Hepatocyte (in vitro differentiated cells): ENCODE measurements at regions not wholly inside any gene's neighbourhood (a gene's known extent, or its start where the extent isn't known, plus 50 kb on each side); places are given as distances from the start of the nearest gene placed in this dataset.

Experiments
- DNase-seq: peaks from one replicate; pipeline ENCODE4 v3.0.0-alpha.2; 2016; ENCODE audit warnings: low spot score
- H2AFZ ChIP-seq: fragments of 200-600 bp; sonication (generic); 2 replicates; pipeline ENCODE4 v1.6.0; 2016; ENCODE audit warnings: antibody characterized with exemption, mild to moderate bottlenecking
- H3K27ac ChIP-seq: fragments of 200-600 bp; sonication (generic); 2 replicates; pipeline ENCODE4 v1.5.1; 2016; ENCODE audit warnings: mild to moderate bottlenecking
- H3K27me3 ChIP-seq: fragments of 200-600 bp; sonication (generic); 2 replicates; pipeline ENCODE4 v1.6.1; 2016
- H3K36me3 ChIP-seq: fragments of 200-600 bp; sonication (generic); replicated peaks from 2 replicates; pipeline ENCODE4 v1.5.1; 2016; ENCODE audit warnings: low read depth; ENCODE audit not compliant: insufficient read depth
- H3K4me1 ChIP-seq: fragments of 200-600 bp; sonication (generic); 2 replicates; pipeline ENCODE4 v1.5.1; 2016; ENCODE audit warnings: mild to moderate bottlenecking, moderate library complexity; ENCODE audit not compliant: insufficient read depth
- H3K4me2 ChIP-seq: fragments of 200-600 bp; sonication (generic); 2 replicates; pipeline ENCODE4 v1.6.0; 2016
- H3K4me3 ChIP-seq: fragments of 200-600 bp; sonication (generic); 2 replicates; pipeline ENCODE4 v1.5.1; 2016; ENCODE audit warnings: mild to moderate bottlenecking
- H3K79me2 ChIP-seq: fragments of 200-600 bp; sonication (generic); 2 replicates; pipeline ENCODE4 v1.6.0; 2017; ENCODE audit warnings: mild to moderate bottlenecking
- H3K9me2 ChIP-seq: fragments of 200-600 bp; sonication (generic); replicated peaks from 2 replicates; pipeline ENCODE4 v1.6.0; 2017; ENCODE audit warnings: mild to moderate bottlenecking; ENCODE audit not compliant: insufficient read depth
- H3K9me3 ChIP-seq: fragments of 200-600 bp; sonication (generic); 2 replicates; pipeline ENCODE4 v1.5.1; 2016; ENCODE audit warnings: low read depth, mild to moderate bottlenecking
- H4K20me1 ChIP-seq: fragments of 200-600 bp; sonication (generic); 2 replicates; pipeline ENCODE4 v1.6.0; 2016; ENCODE audit warnings: mild to moderate bottlenecking; ENCODE audit not compliant: insufficient read depth, poor library complexity, severe bottlenecking
- CTCF ChIP-seq: fragments of 200-600 bp; sonication (generic); IDR thresholded peaks from 2 replicates; pipeline ENCODE4 v1.5.1; 2016; ENCODE audit warnings: antibody characterized with exemption, mild to moderate bottlenecking; ENCODE audit not compliant: poor library complexity
- EZH2 ChIP-seq: fragments of 200-600 bp; sonication (generic); IDR thresholded peaks from 2 replicates; pipeline ENCODE4 v1.6.1; 2016; ENCODE audit warnings: antibody characterized with exemption, mild to moderate bottlenecking, borderline replicate concordance
- EZH2phosphoT487 ChIP-seq: fragments of 200-600 bp; sonication (generic); IDR thresholded peaks from one replicate; pipeline ENCODE4 v1.6.1; 2018; ENCODE audit warnings: antibody characterized with exemption, mild to moderate bottlenecking, low read depth, moderate library complexity; ENCODE audit not compliant: unreplicated experiment, severe bottlenecking
- WGBS: methylation state at CpG from one replicate; pipeline ENCODE4 v1.1.6; 2016; ENCODE audit warnings: low lambda C conversion rate; ENCODE audit errors: missing lambda C conversion rate; 5-methylcytosine and 5-hydroxymethylcytosine counted together

DNA sequence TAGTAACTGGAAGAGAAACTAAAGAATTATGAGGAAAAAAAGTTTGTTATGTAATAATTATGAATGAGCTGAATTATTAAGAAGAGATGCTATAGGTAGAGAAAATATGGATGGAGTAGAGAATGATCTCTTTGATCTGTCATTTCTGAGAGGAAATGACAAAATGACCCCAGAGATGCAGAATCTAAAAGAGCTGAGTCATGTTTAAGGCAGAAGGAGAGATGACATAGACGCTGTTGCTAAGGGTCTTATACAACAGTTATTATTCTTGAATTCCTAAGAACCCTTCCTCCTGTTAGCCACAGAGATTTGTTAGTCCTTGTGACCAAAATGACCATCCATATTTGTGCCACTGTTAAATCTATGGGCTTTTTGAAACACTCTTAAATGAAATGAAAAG lies 58.3 kb upstream of the FREM2 start:
- DNase-seq: no peak
- H4K20me1 ChIP-seq: no peaks in the 10 kb centered on the region
- no peak overlapping the region for H3K4me3 ChIP-seq
- no peak overlapping the region for H3K4me2 ChIP-seq
- H3K9me3 ChIP-seq: no peaks in the 10 kb centered on the region
- H3K27me3 ChIP-seq: no peaks in the 10 kb centered on the region
- H3K36me3 ChIP-seq: no peaks in the 10 kb centered on the region
- WGBS: 92% methylated on average over 1 of the region's 1 CpG
- H3K79me2 ChIP-seq: no peaks in the 10 kb centered on the region
- no peaks in the 10 kb centered on the region for H3K4me1 ChIP-seq
- H2AFZ ChIP-seq: no peak overlapping the region
- TF ChIP-seq CTCF (no peak), EZH2phosphoT487 (no peak), EZH2 (no peak)
- H3K9me2 ChIP-seq: no peaks in the 10 kb centered on the region
- no peak overlapping the region for H3K27ac ChIP-seq

- Histone ChIP-seq H3K9me3 (no peaks in the 10 kb centered on the region), H3K27me3 (no peaks in the 10 kb centered on the region), H2AFZ (no peak overlapping the region), H3K27ac (no peak overlapping the region), H3K79me2 (no peaks in the 10 kb centered on the region), H3K36me3 (no peaks in the 10 kb centered on the region), H4K20me1 (no peaks in the 10 kb centered on the region), H3K4me3 (no peak overlapping the region), H3K4me2 (no peak overlapping the region), H3K4me1 (no peaks in the 10 kb centered on the region), H3K9me2 (no peaks in the 10 kb centered on the region)
- no peak for DNase-seq
- WGBS: 56% methylated on average over 4 of the region's 4 CpGs
- no peak for TF ChIP-seq EZH2phosphoT487
- TF ChIP-seq CTCF: no peak
- no peak for TF ChIP-seq EZH2
Observed at GRCh38 chr13:38630780-38631179, 56.1 kb upstream of the FREM2 start.

GRCh38 chr13:38635030-38635429 lies 51.8 kb upstream of the FREM2 start:
- H3K9me2 ChIP-seq: no peaks in the 10 kb centered on the region
- no peaks in the 10 kb centered on the region for H3K9me3 ChIP-seq
- H3K36me3 ChIP-seq: no peaks in the 10 kb centered on the region
- WGBS: 75% methylated on average over 4 of the region's 4 CpGs
- no peak overlapping the region for H3K4me2 ChIP-seq
- TF ChIP-seq CTCF (no peak), EZH2 (no peak), EZH2phosphoT487 (no peak)
- no peak overlapping the region for H3K4me3 ChIP-seq
- no peaks in the 10 kb centered on the region for H3K79me2 ChIP-seq
- DNase-seq: no peak
- H3K27me3 ChIP-seq: no peaks in the 10 kb centered on the region
- peaks cover 21% of the 10 kb centered on the region for H3K4me1 ChIP-seq
- no peak overlapping the region for H3K27ac ChIP-seq
- H2AFZ ChIP-seq: no peak overlapping the region
- no peaks in the 10 kb centered on the region for H4K20me1 ChIP-seq

DNA sequence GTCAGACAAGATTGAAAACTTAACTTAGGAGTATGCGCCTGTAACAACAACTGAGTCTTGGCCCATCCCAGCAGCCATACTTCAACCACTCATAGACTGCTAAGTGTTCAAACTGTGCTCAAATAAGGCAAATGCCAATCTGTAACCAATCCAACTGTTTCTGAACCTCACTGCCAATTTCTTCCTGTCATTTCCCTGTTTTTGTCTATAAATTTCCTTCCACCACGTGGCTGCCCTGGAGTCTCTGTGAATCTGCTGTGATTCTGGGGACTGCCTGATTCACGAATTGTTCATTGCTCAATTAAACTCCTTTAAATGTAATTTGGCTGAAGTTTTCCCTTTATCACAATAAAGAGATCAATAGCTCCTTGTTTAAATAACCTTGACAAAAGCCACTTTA lies 50.8 kb upstream of the FREM2 start:
- 66% methylated on average over 3 of the region's 3 CpGs for WGBS
- Histone ChIP-seq H3K4me3 (no peak overlapping the region), H3K4me2 (no peak overlapping the region), H3K79me2 (no peaks in the 10 kb centered on the region), H3K27me3 (no peaks in the 10 kb centered on the region), H3K4me1 (peaks cover 21% of the 10 kb centered on the region), H2AFZ (no peak overlapping the region), H3K27ac (peak overlapping the region; percentile 63), H3K36me3 (no peaks in the 10 kb centered on the region), H4K20me1 (no peaks in the 10 kb centered on the region), H3K9me2 (no peaks in the 10 kb centered on the region), H3K9me3 (no peaks in the 10 kb centered on the region)
- DNase-seq: no peak
- TF ChIP-seq CTCF (no peak), EZH2phosphoT487 (no peak), EZH2 (no peak)
